ENCODE measurements at regions not wholly inside any gene's neighbourhood (a gene's known extent, or its start where the extent isn't known, plus 50 kb on each side); places are given as distances from the start of the nearest gene placed in this dataset.

GRCh38 chr14:97724265-97724731, 927.1 kb downstream of the VRK1 start:
- DNase-seq (ENCODE audit: low read depth): no peak

GRCh38 chr14:97726676-97727075, 929.5 kb downstream of the VRK1 start:
- no peak for DNase-seq (ENCODE audit: low read depth)

- DNase-seq (ENCODE audit: low read depth): no peak
Measured at GRCh38 chr14:97730706-97731105, 933.5 kb downstream of the VRK1 start.

GRCh38 chr14:97731800-97732199, 934.6 kb downstream of the VRK1 start:
- no peak for DNase-seq (ENCODE audit: low read depth)

GRCh38 chr14:97747316-97747715, 950.1 kb downstream of the VRK1 start:
- no peak for DNase-seq (ENCODE audit: low read depth)

GRCh38 chr14:97748616-97749015, 951.4 kb downstream of the VRK1 start:
- no peak for DNase-seq (ENCODE audit: low read depth)

GRCh38 chr14:97757491-97757890, 960.3 kb downstream of the VRK1 start:
- DNase-seq (ENCODE audit: low read depth): no peak

- DNase-seq (ENCODE audit: low read depth): no peak
Measured at GRCh38 chr14:97760050-97760449, 962.9 kb downstream of the VRK1 start.

- DNase-seq (ENCODE audit: low read depth): no peak
Measured at GRCh38 chr14:97762386-97762785, 965.2 kb downstream of the VRK1 start.

- DNase-seq (ENCODE audit: low read depth): no peak
Measured at GRCh38 chr14:97771340-97772045, 974.3 kb downstream of the VRK1 start.

GRCh38 chr14:97773598-97773997, 976.4 kb downstream of the VRK1 start:
- no peak for DNase-seq (ENCODE audit: low read depth)

- DNase-seq (ENCODE audit: low read depth): no peak
Measured at GRCh38 chr14:97776890-97777558, 979.8 kb downstream of the VRK1 start.

GRCh38 chr14:97777622-97778355, 980.6 kb downstream of the VRK1 start:
- DNase-seq (ENCODE audit: low read depth): no peak

- no peak for DNase-seq (ENCODE audit: low read depth)
Measured at GRCh38 chr14:97779140-97779539, 982.0 kb downstream of the VRK1 start.

GRCh38 chr14:97780804-97781203, 983.6 kb downstream of the VRK1 start:
- no peak for DNase-seq (ENCODE audit: low read depth)

- DNase-seq (ENCODE audit: low read depth): no peak
Measured at GRCh38 chr14:97781961-97782360, 984.8 kb downstream of the VRK1 start.

- DNase-seq (ENCODE audit: low read depth): no peak
Measured at GRCh38 chr14:97782871-97783414, 985.8 kb downstream of the VRK1 start.

GRCh38 chr14:97785495-97785894, 988.3 kb downstream of the VRK1 start:
- no peak for DNase-seq (ENCODE audit: low read depth)

- DNase-seq (ENCODE audit: low read depth): no peak
Measured at GRCh38 chr14:97788364-97788763, 991.2 kb downstream of the VRK1 start.

- no peak for DNase-seq (ENCODE audit: low read depth)
Measured at GRCh38 chr14:97788846-97789526, 991.8 kb downstream of the VRK1 start.

GRCh38 chr14:97791072-97791471, 993.9 kb downstream of the VRK1 start:
- DNase-seq (ENCODE audit: low read depth): no peak

GRCh38 chr14:97791906-97792305, 994.7 kb downstream of the VRK1 start:
- DNase-seq (ENCODE audit: low read depth): no peak

Measured in GM04503 (cell line).